ENCODE measurements at regions not wholly inside any gene's neighbourhood (a gene's known extent, or its start where the extent isn't known, plus 50 kb on each side); places are given as distances from the start of the nearest gene placed in this dataset.

GRCh38 chr10:2150288-2150687 is 413.0 kb upstream of the ADARB2 start:
- TF ChIP-seq, protein P1, sequence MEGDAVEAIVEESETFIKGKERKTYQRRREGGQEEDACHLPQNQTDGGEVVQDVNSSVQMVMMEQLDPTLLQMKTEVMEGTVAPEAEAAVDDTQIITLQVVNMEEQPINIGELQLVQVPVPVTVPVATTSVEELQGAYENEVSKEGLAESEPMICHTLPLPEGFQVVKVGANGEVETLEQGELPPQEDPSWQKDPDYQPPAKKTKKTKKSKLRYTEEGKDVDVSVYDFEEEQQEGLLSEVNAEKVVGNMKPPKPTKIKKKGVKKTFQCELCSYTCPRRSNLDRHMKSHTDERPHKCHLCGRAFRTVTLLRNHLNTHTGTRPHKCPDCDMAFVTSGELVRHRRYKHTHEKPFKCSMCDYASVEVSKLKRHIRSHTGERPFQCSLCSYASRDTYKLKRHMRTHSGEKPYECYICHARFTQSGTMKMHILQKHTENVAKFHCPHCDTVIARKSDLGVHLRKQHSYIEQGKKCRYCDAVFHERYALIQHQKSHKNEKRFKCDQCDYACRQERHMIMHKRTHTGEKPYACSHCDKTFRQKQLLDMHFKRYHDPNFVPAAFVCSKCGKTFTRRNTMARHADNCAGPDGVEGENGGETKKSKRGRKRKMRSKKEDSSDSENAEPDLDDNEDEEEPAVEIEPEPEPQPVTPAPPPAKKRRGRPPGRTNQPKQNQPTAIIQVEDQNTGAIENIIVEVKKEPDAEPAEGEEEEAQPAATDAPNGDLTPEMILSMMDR (IDR thresholded peaks at IDR 0.05): no peak
- TF ChIP-seq POLR2A (IDR thresholded peaks at IDR 0.05): no peak
- TF ChIP-seq EP300 (IDR thresholded peaks at IDR 0.05): no peak
